K562 (cell line): ENCODE measurements at regions not wholly inside any gene's neighbourhood (a gene's known extent, or its start where the extent isn't known, plus 50 kb on each side); places are given as distances from the start of the nearest gene placed in this dataset.

Source experiments
- ATAC-seq: fragments of 200-7000 bp; cut with Tn5 transposase; 3 replicates; pipeline ENCODE4 v1.9.1; 2020; ENCODE audit warnings: moderate library complexity
- BruUV-seq: library from RNA; stranded (reverse); fragments of 400-500 nt; replicated peaks from 2 replicates; lab custom pipeline; 2021; lab: Mats Ljungman, UMichigan
- CTCF ChIA-PET: fragments of 300-600 bp; formaldehyde crosslinking; extraction: SDS; loops from one replicate; lab custom pipeline; 2021; ENCODE audit warnings: low intra/inter-chr PET ratio; lab: Yijun Ruan, JAX
- POLR2A ChIA-PET: fragments of 300-600, 350-650 bp; sonication (Branson Sonifier 250); formaldehyde crosslinking; extraction: SDS; loops from one replicate; lab custom pipeline; 2021; ENCODE audit warnings: antibody characterized with exemption, inconsistent platforms; lab: Yijun Ruan, JAX
- DNase-seq, 4 experiments: peaks; one replicate each; pipeline versions ENCODE4 v3.0.0 to v3.0.0-alpha.2; 2011 to 2018; ENCODE audit warnings: low spot score in 3 of 4, mixed read lengths in 3 of 4; ENCODE audit errors: extremely low read depth in 1 of 4
- FAIRE-seq: peaks from 2 replicates; lab custom pipeline; 2011; peaks lifted over from hg19 to GRCh38; lab: Jason Lieb, UNC
- H2AFZ ChIP-seq: 2 replicates; pipeline ENCODE4 v1.6.0; 2011; ENCODE audit warnings: low read depth, low read length, control low read depth, inconsistent platforms
- H3K27ac ChIP-seq: fragments of 200-600 bp; 3 replicates; pipeline ENCODE4 v1.8.0; 2011; ENCODE audit warnings: low read depth, mild to moderate bottlenecking, control low read depth, inconsistent platforms, low read length, moderate library complexity, mixed read lengths; ENCODE audit errors: extremely low read depth
- H3K27me3 ChIP-seq, 2 experiments: fragments of 300-600 bp in 1 of 2; 2 replicates in 1 of 2; 3 replicates in 1 of 2; pipeline versions ENCODE4 v1.6.0 to v1.8.0; 2011; ENCODE audit warnings: inconsistent platforms in 2 of 2, low read length in 2 of 2, mild to moderate bottlenecking in 1 of 2, mixed read lengths in 1 of 2, moderate library complexity in 1 of 2; ENCODE audit not compliant: control insufficient read depth in 2 of 2, insufficient read depth in 2 of 2
- H3K36me3 ChIP-seq: fragments of 300-600 bp; 3 replicates; pipeline ENCODE4 v1.8.0; 2011; ENCODE audit warnings: mild to moderate bottlenecking, low read length, inconsistent platforms; ENCODE audit not compliant: control insufficient read depth, insufficient read depth
- H3K4me1 ChIP-seq, 2 experiments: fragments of 200-600 bp in 1 of 2; replicated peaks in 1 of 2; 2 replicates in 1 of 2; 3 replicates in 1 of 2; pipeline versions ENCODE4 v1.5.1 to v1.8.0; 2011; ENCODE audit warnings: inconsistent platforms in 2 of 2, low read length in 2 of 2, mild to moderate bottlenecking in 1 of 2, mixed read lengths in 1 of 2, moderate library complexity in 1 of 2; ENCODE audit not compliant: control insufficient read depth in 2 of 2, insufficient read depth in 2 of 2
- H3K4me2 ChIP-seq: 2 replicates; pipeline ENCODE4 v1.6.1; 2011; ENCODE audit warnings: low read length, control low read depth, inconsistent platforms, mixed read lengths; ENCODE audit not compliant: insufficient read depth
- H3K4me3 ChIP-seq: fragments of 200-600 bp; sonication (generic), shearing (Covaris generic); 2 replicates; pipeline ENCODE4 v1.5.1; 2016; ENCODE audit warnings: control low read depth, inconsistent platforms
- H3K79me2 ChIP-seq: fragments of 200-600 bp; 3 replicates; pipeline ENCODE4 v1.8.0; 2011; ENCODE audit warnings: low read length, inconsistent platforms; ENCODE audit not compliant: control insufficient read depth, insufficient read depth
- H3K9ac ChIP-seq, 2 experiments: 2 replicates each; pipeline versions ENCODE4 v1.6.0 to v1.6.1; 2011; ENCODE audit warnings: low read depth in 2 of 2, low read length in 2 of 2, control low read depth in 1 of 2, inconsistent platforms in 1 of 2, mild to moderate bottlenecking in 1 of 2, mixed read lengths in 1 of 2; ENCODE audit not compliant: insufficient read depth in 1 of 2
- H3K9me1 ChIP-seq: one replicate; pipeline ENCODE4 v1.6.0; 2011; ENCODE audit warnings: inconsistent platforms, mild to moderate bottlenecking, low read length, moderate library complexity; ENCODE audit not compliant: control insufficient read depth, insufficient read depth
- H3K9me3 ChIP-seq: replicated peaks from 2 replicates; pipeline ENCODE4 v1.5.1; 2011; ENCODE audit warnings: low read depth, low read length, inconsistent platforms; ENCODE audit not compliant: control insufficient read depth, insufficient read depth
- H4K20me1 ChIP-seq: replicated peaks from 2 replicates; pipeline ENCODE4 v1.6.1; 2011; ENCODE audit warnings: low read length, inconsistent platforms, mixed read lengths; ENCODE audit not compliant: control insufficient read depth, insufficient read depth
- ARID3B ChIP-seq: fragments of 250-450 bp; sonication (Bioruptor Pico); IDR thresholded peaks from 2 replicates; pipeline ENCODE4 v1.4.0; 2020; ENCODE audit warnings: borderline replicate concordance
- KHSRP ChIP-seq: fragments of 450-650 bp; IDR thresholded peaks from 2 replicates; pipeline ENCODE4 v1.6.1; 2017
- MEIS2 ChIP-seq: fragments of 450-650 bp; IDR thresholded peaks from 2 replicates; pipeline ENCODE4 v1.6.1; 2014; ENCODE audit warnings: mild to moderate bottlenecking; ENCODE audit not compliant: partially characterized antibody
- PHTF2 ChIP-seq: fragments of 250-450 bp; sonication (Bioruptor Pico); IDR thresholded peaks from 2 replicates; pipeline ENCODE4 v1.5.0; 2021; ENCODE audit warnings: mild to moderate bottlenecking
- SNRNP70 ChIP-seq: fragments of 200-400 bp; formaldehyde crosslinking; optimal IDR thresholded peaks from 2 replicates; pipeline ENCODE3; 2017; ENCODE audit warnings: low read depth, low read length
- YY1 ChIP-seq, 3 experiments: IDR thresholded peaks; 2 replicates each; pipeline ENCODE4 v1.6.1; 2011; ENCODE audit warnings: low read length in 2 of 3, mild to moderate bottlenecking in 2 of 3, moderate library complexity in 2 of 3, borderline replicate concordance in 1 of 3, control low read depth in 1 of 3, low read depth in 1 of 3; ENCODE audit not compliant: insufficient read depth in 3 of 3, insufficient replicate concordance in 2 of 3, control insufficient read depth in 1 of 3, insufficient read length in 1 of 3; ENCODE audit errors: extremely low read depth in 1 of 3
- ZFP30 ChIP-seq: fragments of 250-450 bp; sonication (Bioruptor Pico); IDR thresholded peaks from 2 replicates; pipeline ENCODE4 v1.8.0; 2022; ENCODE audit warnings: moderate library complexity, mild to moderate bottlenecking, inconsistent platforms, borderline replicate concordance
- WGBS: fragments of 100-300 bp; shearing (Covaris generic); methylation state at CpG from one replicate; pipeline ENCODE4 v1.1.6; 2016; ENCODE audit warnings: low coverage, mixed read lengths; ENCODE audit not compliant: insufficient coverage; ENCODE audit errors: missing lambda C conversion rate; 5-methylcytosine and 5-hydroxymethylcytosine counted together
- in situ Hi-C: fragments of 300-500 bp; cut with MboI; formaldehyde crosslinking; loops from 4 replicates; pipeline ENCODE4 v1.15.0; 2018; ENCODE audit warnings: inconsistent platforms, mixed read lengths
- intact Hi-C: fragments of 100-400 bp; cut with micrococcal nuclease; formaldehyde crosslinking; loops from 2 replicates; pipeline ENCODE4 v1.14.2; 2022
- TF ChIP-seq, protein P1 (sequence below): sonication (generic); formaldehyde crosslinking; IDR thresholded peaks from 2 replicates; pipeline ENCODE4 v1.8.1; 2023; ENCODE audit warnings: missing genetic modification reagents, mild to moderate bottlenecking, borderline replicate concordance
- TF ChIP-seq, protein P2 (sequence below): fragments of 150-350 bp; IDR thresholded peaks from 2 replicates; pipeline ENCODE4 v1.6.1; 2014; ENCODE audit warnings: low read depth, mild to moderate bottlenecking, low read length, borderline replicate concordance
- TF ChIP-seq, protein P3 (sequence below): sonication (generic); formaldehyde crosslinking; IDR thresholded peaks from 2 replicates; pipeline ENCODE4 v1.8.0; 2022; ENCODE audit warnings: mild to moderate bottlenecking, missing genetic modification reagents

GRCh38 chr14:103258211-103258610 is 75.8 kb upstream of the EIF5 start:
- Histone ChIP-seq H2AFZ (no peak overlapping the region), H3K36me3 (no peaks in the 10 kb centered on the region), H3K4me2 (no peak overlapping the region), H3K79me2 (no peaks in the 10 kb centered on the region), H3K4me3 (no peak overlapping the region), H3K27me3 (no peaks in the 10 kb centered on the region; a peak in 1 of 5 replicates), H3K9me3 (no peaks in the 10 kb centered on the region), H3K27ac (no peak overlapping the region), H3K4me1 (0 out of 5 replicates have a peak, but pooled peaks cover 0 to 3% of the 10 kb centered on the region in 2 experiments), H4K20me1 (no peaks in the 10 kb centered on the region), H3K9ac (no peak overlapping the region), H3K9me1 (no peaks in the 10 kb centered on the region)
- 50% methylated on average over 7 of the region's 12 CpGs for WGBS
- POLR2A ChIA-PET, result no interaction called here
- intact Hi-C loops (no loop called here), in situ Hi-C loops (no loop called here)
- CTCF ChIA-PET, result no interaction called here
- ATAC-seq (no peak), FAIRE-seq (no peak), DNase-seq (no peak)
- BruUV-seq, result no TSS peak
- TF ChIP-seq ARID3B (no peak), ZFP30 (CRISPR knock-in tag) (no peak), KHSRP (no peak), PHTF2 (CRISPR knock-in tag) (no peak), MEIS2 (no peak), SNRNP70 (no peak), YY1 (IDR thresholded peaks at IDR 0.05; ENCODE audit: borderline replicate concordance in 1 of 3, control insufficient read depth in 1 of 3, extremely low read depth in 1 of 3, insufficient read depth in 3 of 3, insufficient read length in 1 of 3, insufficient replicate concordance in 2 of 3, low read depth in 1 of 3, low read length in 2 of 3) (no peak)
- TF ChIP-seq, protein P1, sequence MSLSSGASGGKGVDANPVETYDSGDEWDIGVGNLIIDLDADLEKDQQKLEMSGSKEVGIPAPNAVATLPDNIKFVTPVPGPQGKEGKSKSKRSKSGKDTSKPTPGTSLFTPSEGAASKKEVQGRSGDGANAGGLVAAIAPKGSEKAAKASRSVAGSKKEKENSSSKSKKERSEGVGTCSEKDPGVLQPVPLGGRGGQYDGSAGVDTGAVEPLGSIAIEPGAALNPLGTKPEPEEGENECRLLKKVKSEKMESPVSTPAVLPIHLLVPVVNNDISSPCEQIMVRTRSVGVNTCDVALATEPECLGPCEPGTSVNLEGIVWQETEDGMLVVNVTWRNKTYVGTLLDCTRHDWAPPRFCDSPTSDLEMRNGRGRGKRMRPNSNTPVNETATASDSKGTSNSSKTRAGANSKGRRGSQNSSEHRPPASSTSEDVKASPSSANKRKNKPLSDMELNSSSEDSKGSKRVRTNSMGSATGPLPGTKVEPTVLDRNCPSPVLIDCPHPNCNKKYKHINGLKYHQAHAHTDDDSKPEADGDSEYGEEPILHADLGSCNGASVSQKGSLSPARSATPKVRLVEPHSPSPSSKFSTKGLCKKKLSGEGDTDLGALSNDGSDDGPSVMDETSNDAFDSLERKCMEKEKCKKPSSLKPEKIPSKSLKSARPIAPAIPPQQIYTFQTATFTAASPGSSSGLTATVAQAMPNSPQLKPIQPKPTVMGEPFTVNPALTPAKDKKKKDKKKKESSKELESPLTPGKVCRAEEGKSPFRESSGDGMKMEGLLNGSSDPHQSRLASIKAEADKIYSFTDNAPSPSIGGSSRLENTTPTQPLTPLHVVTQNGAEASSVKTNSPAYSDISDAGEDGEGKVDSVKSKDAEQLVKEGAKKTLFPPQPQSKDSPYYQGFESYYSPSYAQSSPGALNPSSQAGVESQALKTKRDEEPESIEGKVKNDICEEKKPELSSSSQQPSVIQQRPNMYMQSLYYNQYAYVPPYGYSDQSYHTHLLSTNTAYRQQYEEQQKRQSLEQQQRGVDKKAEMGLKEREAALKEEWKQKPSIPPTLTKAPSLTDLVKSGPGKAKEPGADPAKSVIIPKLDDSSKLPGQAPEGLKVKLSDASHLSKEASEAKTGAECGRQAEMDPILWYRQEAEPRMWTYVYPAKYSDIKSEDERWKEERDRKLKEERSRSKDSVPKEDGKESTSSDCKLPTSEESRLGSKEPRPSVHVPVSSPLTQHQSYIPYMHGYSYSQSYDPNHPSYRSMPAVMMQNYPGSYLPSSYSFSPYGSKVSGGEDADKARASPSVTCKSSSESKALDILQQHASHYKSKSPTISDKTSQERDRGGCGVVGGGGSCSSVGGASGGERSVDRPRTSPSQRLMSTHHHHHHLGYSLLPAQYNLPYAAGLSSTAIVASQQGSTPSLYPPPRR (CRISPR knock-in tag), result no peak
- TF ChIP-seq, protein P2, sequence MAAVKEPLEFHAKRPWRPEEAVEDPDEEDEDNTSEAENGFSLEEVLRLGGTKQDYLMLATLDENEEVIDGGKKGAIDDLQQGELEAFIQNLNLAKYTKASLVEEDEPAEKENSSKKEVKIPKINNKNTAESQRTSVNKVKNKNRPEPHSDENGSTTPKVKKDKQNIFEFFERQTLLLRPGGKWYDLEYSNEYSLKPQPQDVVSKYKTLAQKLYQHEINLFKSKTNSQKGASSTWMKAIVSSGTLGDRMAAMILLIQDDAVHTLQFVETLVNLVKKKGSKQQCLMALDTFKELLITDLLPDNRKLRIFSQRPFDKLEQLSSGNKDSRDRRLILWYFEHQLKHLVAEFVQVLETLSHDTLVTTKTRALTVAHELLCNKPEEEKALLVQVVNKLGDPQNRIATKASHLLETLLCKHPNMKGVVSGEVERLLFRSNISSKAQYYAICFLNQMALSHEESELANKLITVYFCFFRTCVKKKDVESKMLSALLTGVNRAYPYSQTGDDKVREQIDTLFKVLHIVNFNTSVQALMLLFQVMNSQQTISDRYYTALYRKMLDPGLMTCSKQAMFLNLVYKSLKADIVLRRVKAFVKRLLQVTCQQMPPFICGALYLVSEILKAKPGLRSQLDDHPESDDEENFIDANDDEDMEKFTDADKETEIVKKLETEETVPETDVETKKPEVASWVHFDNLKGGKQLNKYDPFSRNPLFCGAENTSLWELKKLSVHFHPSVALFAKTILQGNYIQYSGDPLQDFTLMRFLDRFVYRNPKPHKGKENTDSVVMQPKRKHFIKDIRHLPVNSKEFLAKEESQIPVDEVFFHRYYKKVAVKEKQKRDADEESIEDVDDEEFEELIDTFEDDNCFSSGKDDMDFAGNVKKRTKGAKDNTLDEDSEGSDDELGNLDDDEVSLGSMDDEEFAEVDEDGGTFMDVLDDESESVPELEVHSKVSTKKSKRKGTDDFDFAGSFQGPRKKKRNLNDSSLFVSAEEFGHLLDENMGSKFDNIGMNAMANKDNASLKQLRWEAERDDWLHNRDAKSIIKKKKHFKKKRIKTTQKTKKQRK, result no peak
- TF ChIP-seq, protein P3, sequence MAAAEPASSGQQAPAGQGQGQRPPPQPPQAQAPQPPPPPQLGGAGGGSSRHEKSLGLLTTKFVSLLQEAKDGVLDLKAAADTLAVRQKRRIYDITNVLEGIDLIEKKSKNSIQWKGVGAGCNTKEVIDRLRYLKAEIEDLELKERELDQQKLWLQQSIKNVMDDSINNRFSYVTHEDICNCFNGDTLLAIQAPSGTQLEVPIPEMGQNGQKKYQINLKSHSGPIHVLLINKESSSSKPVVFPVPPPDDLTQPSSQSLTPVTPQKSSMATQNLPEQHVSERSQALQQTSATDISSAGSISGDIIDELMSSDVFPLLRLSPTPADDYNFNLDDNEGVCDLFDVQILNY (CRISPR knock-in tag), result no peak
